H1 (cell line): ENCODE measurements at regions not wholly inside any gene's neighbourhood (a gene's known extent, or its start where the extent isn't known, plus 50 kb on each side); places are given as distances from the start of the nearest gene placed in this dataset.

Source experiments
- CTCF ChIA-PET: fragments of 300-600 bp; sonication (Branson Sonifier 250); formaldehyde crosslinking; loops from one replicate; lab custom pipeline; 2021; ENCODE audit not compliant: partially characterized antibody; lab: Charles Lee
- POLR2A ChIA-PET: fragments of 300-600 bp; sonication (Branson Sonifier 250); formaldehyde crosslinking; loops from one replicate; lab custom pipeline; 2021; ENCODE audit warnings: inconsistent platforms; ENCODE audit not compliant: partially characterized antibody; lab: Charles Lee
- DNase-seq, 2 experiments: peaks; one replicate each; pipeline versions ENCODE4 v3.0.0 to v3.0.0-alpha.2; 2010 to 2022; ENCODE audit warnings: low spot score in 2 of 2, low read depth in 1 of 2, mixed read lengths in 1 of 2
- FAIRE-seq: peaks from 2 replicates; lab custom pipeline; 2011; peaks lifted over from hg19 to GRCh38; lab: Jason Lieb, UNC
- H2AFZ ChIP-seq: 2 replicates; pipeline ENCODE4 v1.8.1; 2012; ENCODE audit warnings: low read length, inconsistent platforms
- H2AK5ac ChIP-seq: 2 replicates; pipeline ENCODE4 v1.6.1; 2013; ENCODE audit warnings: low read depth, low read length
- H2BK120ac ChIP-seq: replicated peaks from 2 replicates; pipeline ENCODE3; 2013; ENCODE audit warnings: low read depth, low read length, inconsistent platforms
- H2BK12ac ChIP-seq: 2 replicates; pipeline ENCODE4 v1.6.1; 2013; ENCODE audit warnings: low read depth, low read length
- H2BK15ac ChIP-seq: 2 replicates; pipeline ENCODE4 v1.6.1; 2013; ENCODE audit warnings: low read length
- H2BK20ac ChIP-seq: 2 replicates; pipeline ENCODE4 v1.6.1; 2013; ENCODE audit warnings: low read length
- H2BK5ac ChIP-seq: 2 replicates; pipeline ENCODE4 v1.6.1; 2013; ENCODE audit warnings: low read depth, low read length
- H3K14ac ChIP-seq: 2 replicates; pipeline ENCODE4 v1.6.1; 2013; ENCODE audit warnings: inconsistent platforms; ENCODE audit not compliant: insufficient read length
- H3K18ac ChIP-seq: 2 replicates; pipeline ENCODE4 v1.6.1; 2013; ENCODE audit warnings: low read length; ENCODE audit errors: extremely low read depth
- H3K23ac ChIP-seq: 2 replicates; pipeline ENCODE4 v1.6.1; 2013; ENCODE audit warnings: inconsistent platforms; ENCODE audit not compliant: insufficient read length
- H3K23me2 ChIP-seq: 2 replicates; pipeline ENCODE4 v1.6.1; 2013; ENCODE audit warnings: low read depth, low read length
- H3K27ac ChIP-seq: 2 replicates; pipeline ENCODE4 v1.6.1; 2011; ENCODE audit warnings: low read depth, low read length, inconsistent platforms
- H3K27me3 ChIP-seq, 4 experiments: replicated peaks in 1 of 4; 1 replicate in 1 of 4; 2 replicates in 3 of 4; pipeline versions ENCODE4 v1.6.1 to v1.8.1; 2011 to 2013; ENCODE audit warnings: low read length in 3 of 4, mild to moderate bottlenecking in 3 of 4, inconsistent platforms in 2 of 4, mixed read lengths in 2 of 4, moderate library complexity in 1 of 4; ENCODE audit not compliant: control insufficient read depth in 3 of 4, insufficient read depth in 3 of 4; ENCODE audit errors: extremely low read depth in 1 of 4
- H3K36me3 ChIP-seq, 4 experiments: 2 replicates each; pipeline versions ENCODE4 v1.6.1 to v1.8.1; 2011 to 2013; ENCODE audit warnings: mild to moderate bottlenecking in 4 of 4, low read length in 3 of 4, moderate library complexity in 2 of 4, control low read depth in 1 of 4, inconsistent platforms in 1 of 4; ENCODE audit not compliant: insufficient read depth in 4 of 4, control insufficient read depth in 2 of 4
- H3K4ac ChIP-seq: replicated peaks from 2 replicates; pipeline ENCODE3; 2013; ENCODE audit warnings: low read length, low read depth, mixed read lengths, inconsistent platforms; ENCODE audit not compliant: insufficient read length
- H3K4me1 ChIP-seq, 4 experiments: replicated peaks in 1 of 4; 1 replicate in 1 of 4; 2 replicates in 3 of 4; pipeline versions ENCODE4 v1.6.1 to v1.8.1; 2011 to 2013; ENCODE audit warnings: low read length in 3 of 4, inconsistent platforms in 2 of 4, mixed read lengths in 1 of 4; ENCODE audit not compliant: insufficient read depth in 4 of 4, control insufficient read depth in 3 of 4
- H3K4me2 ChIP-seq, 2 experiments: 2 replicates each; pipeline versions ENCODE4 v1.6.1 to v1.8.1; 2011 to 2013; ENCODE audit warnings: low read depth in 2 of 2, low read length in 2 of 2, control low read depth in 1 of 2, inconsistent platforms in 1 of 2, mild to moderate bottlenecking in 1 of 2; ENCODE audit not compliant: insufficient read depth in 1 of 2
- H3K4me3 ChIP-seq, 4 experiments: fragments of 200-600, 300-600 bp in 1 of 4; sonication (generic), shearing (Covaris generic), sonication (Bioruptor Twin) in 1 of 4; 2 replicates each; pipeline versions ENCODE4 v1.5.1 to v1.8.1; 2011 to 2016; ENCODE audit warnings: low read length in 4 of 4, low read depth in 3 of 4, control low read depth in 2 of 4, inconsistent platforms in 2 of 4, mild to moderate bottlenecking in 2 of 4, mixed read lengths in 1 of 4, moderate library complexity in 1 of 4; ENCODE audit not compliant: insufficient read depth in 2 of 4; ENCODE audit errors: extremely low read depth in 1 of 4
- H3K56ac ChIP-seq: replicated peaks from 2 replicates; pipeline ENCODE3; 2013; ENCODE audit warnings: low read depth, mild to moderate bottlenecking, mixed read lengths, low read length, inconsistent platforms; ENCODE audit not compliant: insufficient read length
- H3K79me1 ChIP-seq: 2 replicates; pipeline ENCODE4 v1.6.1; 2013; ENCODE audit warnings: low read depth, low read length, control low read depth
- H3K79me2 ChIP-seq, 2 experiments: 2 replicates each; pipeline versions ENCODE4 v1.6.1 to v1.8.1; 2012 to 2013; ENCODE audit warnings: low read length in 2 of 2, mild to moderate bottlenecking in 2 of 2, inconsistent platforms in 1 of 2; ENCODE audit not compliant: insufficient read depth in 2 of 2, control insufficient read depth in 1 of 2
- H3K9ac ChIP-seq, 4 experiments: replicated peaks in 1 of 4; 1 replicate in 1 of 4; 2 replicates in 3 of 4; pipeline versions ENCODE4 v1.6.1 to v1.8.1; 2011 to 2013; ENCODE audit warnings: low read depth in 3 of 4, low read length in 3 of 4, control low read depth in 2 of 4, mild to moderate bottlenecking in 2 of 4, moderate library complexity in 2 of 4, inconsistent platforms in 1 of 4; ENCODE audit errors: extremely low read depth in 1 of 4
- H3K9me3 ChIP-seq, 2 experiments: 2 replicates each; pipeline versions ENCODE4 v1.6.1 to v1.8.1; 2012 to 2013; ENCODE audit warnings: mild to moderate bottlenecking in 2 of 2, moderate library complexity in 2 of 2, control low read depth in 1 of 2, inconsistent platforms in 1 of 2, low read depth in 1 of 2, low read length in 1 of 2, mixed read lengths in 1 of 2; ENCODE audit not compliant: insufficient read depth in 2 of 2
- H4K20me1 ChIP-seq, 2 experiments: replicated peaks in 1 of 2; 2 replicates each; pipeline versions ENCODE3 to v1.8.1; 2011 to 2013; ENCODE audit warnings: inconsistent platforms in 2 of 2, low read length in 2 of 2, mild to moderate bottlenecking in 1 of 2; ENCODE audit not compliant: insufficient read depth in 2 of 2, control insufficient read depth in 1 of 2
- H4K5ac ChIP-seq: 2 replicates; pipeline ENCODE4 v1.6.1; 2013; ENCODE audit warnings: low read length, low read depth, mixed read lengths, inconsistent platforms; ENCODE audit not compliant: insufficient read length
- H4K8ac ChIP-seq: 2 replicates; pipeline ENCODE4 v1.8.0; 2013; ENCODE audit warnings: mild to moderate bottlenecking, moderate library complexity, low read length, inconsistent platforms; ENCODE audit not compliant: insufficient read depth; ENCODE audit errors: extremely low read depth
- H4K91ac ChIP-seq: replicated peaks from 2 replicates; pipeline ENCODE3; 2013; ENCODE audit warnings: low read length, mixed read lengths, inconsistent platforms; ENCODE audit not compliant: insufficient read length
- BCL11A ChIP-seq, 2 experiments: IDR thresholded peaks; one replicate each; pipeline ENCODE4 v1.6.1; 2011; ENCODE audit warnings: low read depth in 2 of 2, low read length in 2 of 2, mild to moderate bottlenecking in 2 of 2
- EP300 ChIP-seq, 2 experiments: IDR thresholded peaks; 1 replicate in 1 of 2; 2 replicates in 1 of 2; pipeline ENCODE4 v1.6.1; 2011 to 2012; ENCODE audit warnings: low read depth in 2 of 2, low read length in 2 of 2, mild to moderate bottlenecking in 2 of 2, borderline replicate concordance in 1 of 2, inconsistent platforms in 1 of 2, moderate library complexity in 1 of 2
- KDM5A ChIP-seq: fragments of 200-600 bp; IDR thresholded peaks from 2 replicates; pipeline ENCODE4 v1.7.1; 2012; ENCODE audit warnings: mild to moderate bottlenecking, low read length, inconsistent platforms, mixed read lengths
- MAFK ChIP-seq: IDR thresholded peaks from 2 replicates; pipeline ENCODE4 v1.6.1; 2012; ENCODE audit warnings: low read depth, mild to moderate bottlenecking, improper control_type of control experiment, low read length
- SIRT6 ChIP-seq: IDR thresholded peaks from one replicate; pipeline ENCODE4 v1.7.1; 2012; ENCODE audit warnings: low read length, inconsistent platforms
- WGBS, 2 experiments: shearing (Covaris generic) in 1 of 2; methylation state at CpG; one replicate each; pipeline versions ENCODE4 v1.1.6 to v1.1.7; 2013 to 2015; ENCODE audit warnings: low lambda C conversion rate in 2 of 2, mixed read lengths in 2 of 2, inconsistent platforms in 1 of 2, low coverage in 1 of 2, missing lambda C conversion rate in 1 of 2; ENCODE audit not compliant: insufficient replicate concordance in 2 of 2, insufficient coverage in 1 of 2, insufficient read length in 1 of 2; ENCODE audit errors: extremely low coverage in 1 of 2, missing lambda C conversion rate in 1 of 2; 5-methylcytosine and 5-hydroxymethylcytosine counted together

DNA sequence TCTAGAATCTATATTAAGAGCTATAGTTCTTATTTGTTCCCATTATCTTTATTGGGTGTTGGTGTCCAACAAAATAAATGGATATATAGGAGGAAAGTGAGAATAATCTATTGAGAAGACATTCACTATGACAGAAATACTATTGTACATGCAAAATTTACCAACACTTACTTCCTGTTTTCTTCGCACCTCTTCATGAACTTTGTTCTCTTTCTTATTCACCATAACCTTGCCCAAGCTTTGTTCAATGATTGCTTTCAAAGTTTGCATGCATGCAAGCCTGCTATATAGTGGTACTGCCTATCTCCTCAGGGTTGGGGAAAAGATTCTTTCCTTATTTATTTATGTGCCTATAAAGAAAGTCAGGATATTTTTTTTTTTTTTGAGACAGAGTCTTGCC, 176.4 kb upstream of the JADE1 start:
- no peak overlapping the region for H3K23ac ChIP-seq
- no peak overlapping the region for H3K18ac ChIP-seq
- no peaks in the 10 kb centered on the region for H3K9me3 ChIP-seq
- no peak overlapping the region for H4K91ac ChIP-seq
- no peak overlapping the region for H2BK20ac ChIP-seq
- no peaks in the 10 kb centered on the region for H3K79me2 ChIP-seq
- H3K27ac ChIP-seq: no peak overlapping the region
- no peaks in the 10 kb centered on the region for H4K20me1 ChIP-seq
- no peak overlapping the region for H2BK5ac ChIP-seq
- FAIRE-seq (no peak), DNase-seq (no peak)
- H3K9ac ChIP-seq: no peak overlapping the region
- H2BK12ac ChIP-seq: no peak overlapping the region
- H4K8ac ChIP-seq: no peak overlapping the region
- no peak overlapping the region for H4K5ac ChIP-seq
- no peaks in the 10 kb centered on the region for H3K27me3 ChIP-seq
- no peak overlapping the region for H2BK15ac ChIP-seq
- H3K4me1 ChIP-seq: peaks cover 2 to 10% (median 9%) of the 10 kb centered on the region in 4 experiments; a peak in 6 of 7 replicates
- CTCF ChIA-PET: interaction anchor here (0.5 to 0.7 kb wide), 2 partner anchors 15 to 222 kb away, joined by 3 to 4 read pairs; no protein-coding TSS in a partner anchor
- H2AFZ ChIP-seq: no peak overlapping the region
- H2BK120ac ChIP-seq: no peak overlapping the region
- no peaks in the 10 kb centered on the region for H3K23me2 ChIP-seq
- H3K14ac ChIP-seq: no peak overlapping the region
- POLR2A ChIA-PET: interaction anchor here (1.2 kb wide), 1 partner anchor 180 kb away, joined by 3 read pairs; no protein-coding TSS in a partner anchor
- no peak overlapping the region for H3K4ac ChIP-seq
- H2AK5ac ChIP-seq: no peak overlapping the region
- no peak overlapping the region for H3K56ac ChIP-seq
- TF ChIP-seq SIRT6 (no peak), KDM5A (no peak), BCL11A (IDR thresholded peaks at IDR 0.05; ENCODE audit: low read depth in 2 of 2, low read length in 2 of 2) (no peak), EP300 (IDR thresholded peaks at IDR 0.05; ENCODE audit: borderline replicate concordance in 1 of 2, low read depth in 2 of 2, low read length in 2 of 2) (no peak), MAFK (no peak)
- H3K36me3 ChIP-seq: no peaks in the 10 kb centered on the region
- no peak overlapping the region for H3K4me3 ChIP-seq
- H3K4me2 ChIP-seq: no peak overlapping the region
- H3K79me1 ChIP-seq: no peaks in the 10 kb centered on the region; the same call in 1 of the 2 replicates
- WGBS, 2 experiments: 81% methylated on average over 1 of the region's 1 CpG; no CpG with 5 or more reads in 1 of the 2 experiments
